ENCODE measurements at regions not wholly inside any gene's neighbourhood (a gene's known extent, or its start where the extent isn't known, plus 50 kb on each side); places are given as distances from the start of the nearest gene placed in this dataset.

GRCh38 chr15:95972812-95973211 is 357.7 kb upstream of the NR2F2 start:
- no peak overlapping the region for H3K4me3 ChIP-seq (ENCODE audit: control insufficient read depth, low read depth, low read length)
- TF ChIP-seq CTCF (IDR thresholded peaks at IDR 0.05; ENCODE audit: control insufficient read depth, insufficient read depth, low read depth, low read length, missing control alignments) = no peak
- DNase-seq (ENCODE audit: low read depth) = no peak

GRCh38 chr15:95973566-95974256 is 356.8 kb upstream of the NR2F2 start:
- no peak for TF ChIP-seq CTCF (IDR thresholded peaks at IDR 0.05; ENCODE audit: control insufficient read depth, insufficient read depth, low read depth, low read length, missing control alignments)
- no peak overlapping the region for H3K4me3 ChIP-seq (ENCODE audit: control insufficient read depth, low read depth, low read length)
- DNase-seq (ENCODE audit: low read depth) = no peak

GRCh38 chr15:95975212-95975611 is 355.3 kb upstream of the NR2F2 start:
- TF ChIP-seq CTCF (IDR thresholded peaks at IDR 0.05; ENCODE audit: control insufficient read depth, insufficient read depth, low read depth, low read length, missing control alignments) = no peak
- DNase-seq (ENCODE audit: low read depth) = no peak

GRCh38 chr15:95979286-95979685 is 351.2 kb upstream of the NR2F2 start:
- no peak for TF ChIP-seq CTCF (IDR thresholded peaks at IDR 0.05; ENCODE audit: control insufficient read depth, insufficient read depth, low read depth, low read length, missing control alignments)
- no peak overlapping the region for H3K4me3 ChIP-seq (ENCODE audit: control insufficient read depth, low read depth, low read length)
- DNase-seq (ENCODE audit: low read depth) = no peak

More at GRCh38 chr15:95975212-95975611, 355.3 kb upstream of the NR2F2 start:
- no peak overlapping the region for H3K4me3 ChIP-seq (ENCODE audit: control insufficient read depth, low read depth, low read length)

- no peak for DNase-seq (ENCODE audit: low read depth)
- no peak overlapping the region for H3K4me3 ChIP-seq (ENCODE audit: control insufficient read depth, low read depth, low read length)
- no peak for TF ChIP-seq CTCF (IDR thresholded peaks at IDR 0.05; ENCODE audit: control insufficient read depth, insufficient read depth, low read depth, low read length, missing control alignments)
Measured at GRCh38 chr15:95981209-95981608, 349.3 kb upstream of the NR2F2 start.

- no peak for TF ChIP-seq CTCF (IDR thresholded peaks at IDR 0.05; ENCODE audit: control insufficient read depth, insufficient read depth, low read depth, low read length, missing control alignments)
- H3K4me3 ChIP-seq (ENCODE audit: control insufficient read depth, low read depth, low read length) = no peak overlapping the region
- DNase-seq (ENCODE audit: low read depth) = no peak
Measured at GRCh38 chr15:95987299-95987698, 343.2 kb upstream of the NR2F2 start.

Data from AG09309 (cell line).